ENCODE measurements at regions not wholly inside any gene's neighbourhood (a gene's known extent, or its start where the extent isn't known, plus 50 kb on each side); places are given as distances from the start of the nearest gene placed in this dataset.

DNA sequence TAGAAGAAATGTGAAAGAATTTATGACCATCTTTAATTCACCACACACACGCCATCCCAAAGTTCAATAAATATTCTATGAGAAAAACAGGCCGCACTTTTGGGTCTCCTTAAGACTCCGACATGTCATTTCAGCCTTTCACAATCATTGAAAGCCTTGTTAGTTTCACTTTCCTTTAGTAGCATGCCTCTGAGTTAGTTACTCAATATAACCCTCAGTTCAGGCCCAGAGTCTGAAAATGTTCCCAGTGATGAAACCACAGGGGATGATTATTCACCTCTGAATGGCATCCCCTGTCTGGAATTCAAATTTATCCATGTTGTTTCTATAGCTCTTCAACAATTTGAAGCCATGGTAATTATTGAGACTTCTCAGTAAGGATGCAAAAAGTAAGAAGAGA lies 278.1 kb upstream of the NRP1 start:
- TF ChIP-seq, protein P1, sequence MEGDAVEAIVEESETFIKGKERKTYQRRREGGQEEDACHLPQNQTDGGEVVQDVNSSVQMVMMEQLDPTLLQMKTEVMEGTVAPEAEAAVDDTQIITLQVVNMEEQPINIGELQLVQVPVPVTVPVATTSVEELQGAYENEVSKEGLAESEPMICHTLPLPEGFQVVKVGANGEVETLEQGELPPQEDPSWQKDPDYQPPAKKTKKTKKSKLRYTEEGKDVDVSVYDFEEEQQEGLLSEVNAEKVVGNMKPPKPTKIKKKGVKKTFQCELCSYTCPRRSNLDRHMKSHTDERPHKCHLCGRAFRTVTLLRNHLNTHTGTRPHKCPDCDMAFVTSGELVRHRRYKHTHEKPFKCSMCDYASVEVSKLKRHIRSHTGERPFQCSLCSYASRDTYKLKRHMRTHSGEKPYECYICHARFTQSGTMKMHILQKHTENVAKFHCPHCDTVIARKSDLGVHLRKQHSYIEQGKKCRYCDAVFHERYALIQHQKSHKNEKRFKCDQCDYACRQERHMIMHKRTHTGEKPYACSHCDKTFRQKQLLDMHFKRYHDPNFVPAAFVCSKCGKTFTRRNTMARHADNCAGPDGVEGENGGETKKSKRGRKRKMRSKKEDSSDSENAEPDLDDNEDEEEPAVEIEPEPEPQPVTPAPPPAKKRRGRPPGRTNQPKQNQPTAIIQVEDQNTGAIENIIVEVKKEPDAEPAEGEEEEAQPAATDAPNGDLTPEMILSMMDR (IDR thresholded peaks at IDR 0.05): no peak

GRCh38 chr10:33612116-33612515 lies 277.6 kb upstream of the NRP1 start:
- TF ChIP-seq, protein P1 (IDR thresholded peaks at IDR 0.05): no peak

GRCh38 chr10:33611423-33611822 lies 277.0 kb upstream of the NRP1 start:
- TF ChIP-seq, protein P1 (IDR thresholded peaks at IDR 0.05): no peak

- TF ChIP-seq, protein P1 (IDR thresholded peaks at IDR 0.05): no peak
These were observed 275.1 kb upstream of the NRP1 start for GRCh38 chr10:33609546-33609945.

DNA sequence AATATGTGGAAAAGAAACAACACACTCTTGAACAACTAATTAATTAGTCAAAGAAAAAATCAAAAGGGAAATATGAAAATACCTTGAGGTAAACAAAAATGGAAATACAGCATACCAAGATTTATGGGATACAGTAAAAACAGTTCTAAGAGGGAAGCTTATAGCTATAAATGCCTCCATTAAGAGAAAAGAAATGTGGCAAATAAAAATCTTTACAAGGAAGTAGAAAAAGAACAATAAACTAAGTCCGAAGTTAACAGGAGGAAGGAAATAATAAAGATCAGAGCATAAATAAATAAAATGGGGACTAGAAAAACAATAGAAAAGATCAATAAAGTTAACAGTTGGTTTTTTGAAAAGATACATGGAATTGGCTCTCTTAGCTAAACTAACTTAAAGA lies 267.8 kb upstream of the NRP1 start:
- TF ChIP-seq, protein P1 (IDR thresholded peaks at IDR 0.05): no peak

DNA sequence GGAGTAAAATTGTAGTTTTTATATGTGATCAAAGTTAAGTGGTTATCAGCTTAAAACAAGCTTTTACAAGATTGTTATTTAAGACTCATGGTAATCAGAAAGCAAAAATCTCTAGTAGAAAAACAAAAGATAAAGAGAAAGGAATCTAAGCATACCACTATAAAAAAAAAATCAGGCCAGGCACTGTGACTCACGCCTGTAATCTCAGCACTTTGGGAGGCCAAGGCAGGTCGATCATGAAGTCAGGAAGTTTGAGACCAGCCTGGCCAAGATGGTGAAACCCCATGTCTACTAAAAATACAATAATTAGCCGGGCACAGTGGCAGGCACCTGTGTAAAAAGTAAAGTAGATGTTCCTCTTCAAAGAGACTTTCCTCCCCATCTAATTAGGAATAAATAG lies 265.9 kb upstream of the NRP1 start:
- TF ChIP-seq, protein P1 (IDR thresholded peaks at IDR 0.05): no peak

- TF ChIP-seq, protein P1 (IDR thresholded peaks at IDR 0.05): no peak
These were observed 262.0 kb upstream of the NRP1 start for GRCh38 chr10:33596422-33596821.

- TF ChIP-seq, protein P1 (IDR thresholded peaks at IDR 0.05): no peak
These were observed 260.0 kb upstream of the NRP1 start for GRCh38 chr10:33594475-33594874.
